ENCODE measurements at regions not wholly inside any gene's neighbourhood (a gene's known extent, or its start where the extent isn't known, plus 50 kb on each side); places are given as distances from the start of the nearest gene placed in this dataset.

- H3K9me3 ChIP-seq (ENCODE audit: insufficient read depth, low read depth, low read length), result no peaks in the 10 kb centered on the region
- H3K4me3 ChIP-seq (ENCODE audit: low read length), result no peak overlapping the region
- no peaks in the 10 kb centered on the region; the same call in 1 of the 2 replicates for H3K27me3 ChIP-seq (ENCODE audit: insufficient read depth, low read length)
- no peaks in the 10 kb centered on the region for H3K4me1 ChIP-seq (ENCODE audit: insufficient read depth, low read length)
- no peak overlapping the region for H3K9ac ChIP-seq (ENCODE audit: low read depth, low read length)
- no peak overlapping the region for H3K27ac ChIP-seq (ENCODE audit: low read length)
- H3K36me3 ChIP-seq (ENCODE audit: insufficient read depth, low read depth, low read length), result no peaks in the 10 kb centered on the region
Observed at GRCh38 chr7:42674541-42674940, 237.3 kb downstream of the C7orf25 start.

- H3K27me3 ChIP-seq (ENCODE audit: insufficient read depth, low read length), result no peaks in the 10 kb centered on the region; the same call in 1 of the 2 replicates
- H3K4me3 ChIP-seq (ENCODE audit: low read length), result no peak overlapping the region
- no peaks in the 10 kb centered on the region for H3K9me3 ChIP-seq (ENCODE audit: insufficient read depth, low read depth, low read length)
- H3K4me1 ChIP-seq (ENCODE audit: insufficient read depth, low read length), result no peaks in the 10 kb centered on the region
- H3K9ac ChIP-seq (ENCODE audit: low read depth, low read length), result no peak overlapping the region
- H3K36me3 ChIP-seq (ENCODE audit: insufficient read depth, low read depth, low read length), result no peaks in the 10 kb centered on the region
- H3K27ac ChIP-seq (ENCODE audit: low read length), result no peak overlapping the region
Observed at GRCh38 chr7:42673951-42674350, 237.9 kb downstream of the C7orf25 start.

GRCh38 chr7:42672339-42672999, 239.4 kb downstream of the C7orf25 start:
- Histone ChIP-seq H3K4me3 (ENCODE audit: low read length) (no peak overlapping the region), H3K4me1 (ENCODE audit: insufficient read depth, low read length) (no peaks in the 10 kb centered on the region), H3K27ac (ENCODE audit: low read length) (no peak overlapping the region), H3K9ac (ENCODE audit: low read depth, low read length) (no peak overlapping the region), H3K27me3 (ENCODE audit: insufficient read depth, low read length) (no peaks in the 10 kb centered on the region), H3K9me3 (ENCODE audit: insufficient read depth, low read depth, low read length) (peaks cover under 1% of the 10 kb centered on the region; the same call in 1 of the 2 replicates), H3K36me3 (ENCODE audit: insufficient read depth, low read depth, low read length) (no peaks in the 10 kb centered on the region)

GRCh38 chr7:42671627-42672026, 240.2 kb downstream of the C7orf25 start:
- Histone ChIP-seq H3K9ac (ENCODE audit: low read depth, low read length) (no peak overlapping the region), H3K27ac (ENCODE audit: low read length) (no peak overlapping the region), H3K4me3 (ENCODE audit: low read length) (no peak overlapping the region), H3K9me3 (ENCODE audit: insufficient read depth, low read depth, low read length) (peaks cover 9% of the 10 kb centered on the region; the same call in 1 of the 2 replicates), H3K36me3 (ENCODE audit: insufficient read depth, low read depth, low read length) (no peaks in the 10 kb centered on the region), H3K27me3 (ENCODE audit: insufficient read depth, low read length) (no peaks in the 10 kb centered on the region), H3K4me1 (ENCODE audit: insufficient read depth, low read length) (no peaks in the 10 kb centered on the region)

- no peaks in the 10 kb centered on the region for H3K27me3 ChIP-seq (ENCODE audit: insufficient read depth, low read length)
- no peaks in the 10 kb centered on the region for H3K36me3 ChIP-seq (ENCODE audit: insufficient read depth, low read depth, low read length)
- no peak overlapping the region for H3K9ac ChIP-seq (ENCODE audit: low read depth, low read length)
- H3K9me3 ChIP-seq (ENCODE audit: insufficient read depth, low read depth, low read length), result peaks cover 16% of the 10 kb centered on the region
- H3K4me1 ChIP-seq (ENCODE audit: insufficient read depth, low read length), result no peaks in the 10 kb centered on the region
- no peak overlapping the region for H3K27ac ChIP-seq (ENCODE audit: low read length)
- no peak overlapping the region for H3K4me3 ChIP-seq (ENCODE audit: low read length)
Observed at GRCh38 chr7:42666994-42667393, 244.9 kb downstream of the C7orf25 start.

GRCh38 chr7:42662862-42663261, 249.0 kb downstream of the C7orf25 start:
- Histone ChIP-seq H3K27me3 (ENCODE audit: insufficient read depth, low read length) (no peaks in the 10 kb centered on the region), H3K9ac (ENCODE audit: low read depth, low read length) (no peak overlapping the region), H3K4me3 (ENCODE audit: low read length) (no peak overlapping the region), H3K27ac (ENCODE audit: low read length) (no peak overlapping the region), H3K4me1 (ENCODE audit: insufficient read depth, low read length) (no peaks in the 10 kb centered on the region), H3K36me3 (ENCODE audit: insufficient read depth, low read depth, low read length) (no peaks in the 10 kb centered on the region), H3K9me3 (ENCODE audit: insufficient read depth, low read depth, low read length) (peaks cover 21% of the 10 kb centered on the region)

GRCh38 chr7:42661312-42661711, 250.6 kb downstream of the C7orf25 start:
- no peak overlapping the region for H3K4me3 ChIP-seq (ENCODE audit: low read length)
- H3K9ac ChIP-seq (ENCODE audit: low read depth, low read length), result no peak overlapping the region
- peaks cover 11% of the 10 kb centered on the region for H3K9me3 ChIP-seq (ENCODE audit: insufficient read depth, low read depth, low read length)
- no peak overlapping the region for H3K27ac ChIP-seq (ENCODE audit: low read length)
- no peaks in the 10 kb centered on the region for H3K4me1 ChIP-seq (ENCODE audit: insufficient read depth, low read length)
- no peaks in the 10 kb centered on the region for H3K36me3 ChIP-seq (ENCODE audit: insufficient read depth, low read depth, low read length)
- no peaks in the 10 kb centered on the region for H3K27me3 ChIP-seq (ENCODE audit: insufficient read depth, low read length)

GRCh38 chr7:42650701-42651100, 261.2 kb downstream of the C7orf25 start:
- no peaks in the 10 kb centered on the region for H3K36me3 ChIP-seq (ENCODE audit: insufficient read depth, low read depth, low read length)
- no peak overlapping the region for H3K27ac ChIP-seq (ENCODE audit: low read length)
- no peaks in the 10 kb centered on the region for H3K4me1 ChIP-seq (ENCODE audit: insufficient read depth, low read length)
- H3K27me3 ChIP-seq (ENCODE audit: insufficient read depth, low read length), result no peaks in the 10 kb centered on the region
- no peak overlapping the region for H3K4me3 ChIP-seq (ENCODE audit: low read length)
- no peaks in the 10 kb centered on the region for H3K9me3 ChIP-seq (ENCODE audit: insufficient read depth, low read depth, low read length)
- H3K9ac ChIP-seq (ENCODE audit: low read depth, low read length), result no peak overlapping the region

- H3K27me3 ChIP-seq (ENCODE audit: insufficient read depth, low read length), result no peaks in the 10 kb centered on the region
- no peaks in the 10 kb centered on the region for H3K4me1 ChIP-seq (ENCODE audit: insufficient read depth, low read length)
- no peaks in the 10 kb centered on the region for H3K9me3 ChIP-seq (ENCODE audit: insufficient read depth, low read depth, low read length)
- H3K9ac ChIP-seq (ENCODE audit: low read depth, low read length), result no peak overlapping the region
- no peaks in the 10 kb centered on the region for H3K36me3 ChIP-seq (ENCODE audit: insufficient read depth, low read depth, low read length)
- H3K27ac ChIP-seq (ENCODE audit: low read length), result no peak overlapping the region
- no peak overlapping the region for H3K4me3 ChIP-seq (ENCODE audit: low read length)
Observed at GRCh38 chr7:42650171-42650570, 261.7 kb downstream of the C7orf25 start.

- Histone ChIP-seq H3K4me1 (ENCODE audit: insufficient read depth, low read length) (no peaks in the 10 kb centered on the region), H3K27ac (ENCODE audit: low read length) (no peak overlapping the region), H3K9ac (ENCODE audit: low read depth, low read length) (no peak overlapping the region), H3K36me3 (ENCODE audit: insufficient read depth, low read depth, low read length) (no peaks in the 10 kb centered on the region), H3K9me3 (ENCODE audit: insufficient read depth, low read depth, low read length) (peaks cover 7% of the 10 kb centered on the region; the same call in 1 of the 2 replicates), H3K27me3 (ENCODE audit: insufficient read depth, low read length) (no peaks in the 10 kb centered on the region), H3K4me3 (ENCODE audit: low read length) (no peak overlapping the region)
Observed at GRCh38 chr7:42645906-42646305, 266.0 kb downstream of the C7orf25 start.

- H3K9me3 ChIP-seq (ENCODE audit: insufficient read depth, low read depth, low read length), result peaks cover 7% of the 10 kb centered on the region; the same call in 1 of the 2 replicates
- H3K9ac ChIP-seq (ENCODE audit: low read depth, low read length), result no peak overlapping the region
- no peaks in the 10 kb centered on the region for H3K4me1 ChIP-seq (ENCODE audit: insufficient read depth, low read length)
- H3K36me3 ChIP-seq (ENCODE audit: insufficient read depth, low read depth, low read length), result no peaks in the 10 kb centered on the region
- no peak overlapping the region for H3K27ac ChIP-seq (ENCODE audit: low read length)
- no peaks in the 10 kb centered on the region for H3K27me3 ChIP-seq (ENCODE audit: insufficient read depth, low read length)
- H3K4me3 ChIP-seq (ENCODE audit: low read length), result no peak overlapping the region
Observed at GRCh38 chr7:42642699-42643098, 269.2 kb downstream of the C7orf25 start.

- Histone ChIP-seq H3K27ac (ENCODE audit: low read length) (no peak overlapping the region), H3K36me3 (ENCODE audit: insufficient read depth, low read depth, low read length) (no peaks in the 10 kb centered on the region), H3K4me1 (ENCODE audit: insufficient read depth, low read length) (no peaks in the 10 kb centered on the region), H3K4me3 (ENCODE audit: low read length) (no peak overlapping the region), H3K27me3 (ENCODE audit: insufficient read depth, low read length) (no peaks in the 10 kb centered on the region), H3K9ac (ENCODE audit: low read depth, low read length) (no peak overlapping the region), H3K9me3 (ENCODE audit: insufficient read depth, low read depth, low read length) (peaks cover 7% of the 10 kb centered on the region; the same call in 1 of the 2 replicates)
Observed at GRCh38 chr7:42639930-42640329, 271.9 kb downstream of the C7orf25 start.
